H1 (cell line): ENCODE measurements at regions not wholly inside any gene's neighbourhood (a gene's known extent, or its start where the extent isn't known, plus 50 kb on each side); places are given as distances from the start of the nearest gene placed in this dataset.

Source experiments
- CEBPB ChIP-seq: IDR thresholded peaks from 2 replicates; pipeline ENCODE4 v1.6.1; 2012; ENCODE audit warnings: low read depth, low read length
- RAD21 ChIP-seq, 2 experiments: IDR thresholded peaks in 1 of 2; conservative IDR thresholded peaks in 1 of 2; 2 replicates each; pipeline ENCODE4 v1.6.1; 2011; ENCODE audit warnings: low read depth in 2 of 2, low read length in 2 of 2, improper control_type of control experiment in 1 of 2, inconsistent platforms in 1 of 2, mild to moderate bottlenecking in 1 of 2, moderate library complexity in 1 of 2
- RBBP5 ChIP-seq: IDR thresholded peaks from 2 replicates; pipeline ENCODE4 v1.7.1; 2012; ENCODE audit warnings: low read depth, mild to moderate bottlenecking, inconsistent platforms, low read length, moderate library complexity, borderline replicate concordance
- RXRA ChIP-seq: IDR thresholded peaks from 2 replicates; pipeline ENCODE4 v1.6.1; 2011; ENCODE audit warnings: low read depth, mild to moderate bottlenecking, low read length, moderate library complexity; ENCODE audit not compliant: insufficient read depth
- SIN3A ChIP-seq, 2 experiments: IDR thresholded peaks in 1 of 2; conservative IDR thresholded peaks in 1 of 2; 2 replicates each; pipeline ENCODE4 v1.6.1; 2011 to 2012; ENCODE audit warnings: low read length in 2 of 2, improper control_type of control experiment in 1 of 2, low read depth in 1 of 2, mild to moderate bottlenecking in 1 of 2
- TF ChIP-seq, protein P1 (sequence below): fragments of 300-600 bp; sonication (generic); IDR thresholded peaks from 2 replicates; pipeline ENCODE4 v1.7.1; 2012; ENCODE audit warnings: low read length, moderate library complexity, mild to moderate bottlenecking, inconsistent platforms; ENCODE audit not compliant: insufficient replicate concordance

DNA sequence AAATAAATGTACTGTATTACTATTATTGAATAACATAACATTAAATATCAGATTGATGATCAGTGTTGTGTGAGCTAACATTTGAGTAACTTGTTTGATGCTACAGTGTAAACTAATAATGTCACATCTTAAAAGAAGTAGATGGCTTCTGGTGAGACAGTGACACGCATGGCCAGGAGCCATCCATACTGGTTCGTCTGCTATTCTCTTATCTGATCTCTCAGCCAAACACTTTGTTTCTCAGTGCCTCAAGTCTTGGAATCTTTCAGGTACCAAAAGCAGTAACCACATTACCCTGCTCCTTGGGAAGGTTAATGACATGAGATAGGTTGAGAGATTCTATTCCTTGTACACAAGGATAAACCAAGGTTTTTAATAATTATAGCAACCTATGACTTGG is 198.1 kb upstream of the IGFBP7 start (continued):
- TF ChIP-seq, protein P1, sequence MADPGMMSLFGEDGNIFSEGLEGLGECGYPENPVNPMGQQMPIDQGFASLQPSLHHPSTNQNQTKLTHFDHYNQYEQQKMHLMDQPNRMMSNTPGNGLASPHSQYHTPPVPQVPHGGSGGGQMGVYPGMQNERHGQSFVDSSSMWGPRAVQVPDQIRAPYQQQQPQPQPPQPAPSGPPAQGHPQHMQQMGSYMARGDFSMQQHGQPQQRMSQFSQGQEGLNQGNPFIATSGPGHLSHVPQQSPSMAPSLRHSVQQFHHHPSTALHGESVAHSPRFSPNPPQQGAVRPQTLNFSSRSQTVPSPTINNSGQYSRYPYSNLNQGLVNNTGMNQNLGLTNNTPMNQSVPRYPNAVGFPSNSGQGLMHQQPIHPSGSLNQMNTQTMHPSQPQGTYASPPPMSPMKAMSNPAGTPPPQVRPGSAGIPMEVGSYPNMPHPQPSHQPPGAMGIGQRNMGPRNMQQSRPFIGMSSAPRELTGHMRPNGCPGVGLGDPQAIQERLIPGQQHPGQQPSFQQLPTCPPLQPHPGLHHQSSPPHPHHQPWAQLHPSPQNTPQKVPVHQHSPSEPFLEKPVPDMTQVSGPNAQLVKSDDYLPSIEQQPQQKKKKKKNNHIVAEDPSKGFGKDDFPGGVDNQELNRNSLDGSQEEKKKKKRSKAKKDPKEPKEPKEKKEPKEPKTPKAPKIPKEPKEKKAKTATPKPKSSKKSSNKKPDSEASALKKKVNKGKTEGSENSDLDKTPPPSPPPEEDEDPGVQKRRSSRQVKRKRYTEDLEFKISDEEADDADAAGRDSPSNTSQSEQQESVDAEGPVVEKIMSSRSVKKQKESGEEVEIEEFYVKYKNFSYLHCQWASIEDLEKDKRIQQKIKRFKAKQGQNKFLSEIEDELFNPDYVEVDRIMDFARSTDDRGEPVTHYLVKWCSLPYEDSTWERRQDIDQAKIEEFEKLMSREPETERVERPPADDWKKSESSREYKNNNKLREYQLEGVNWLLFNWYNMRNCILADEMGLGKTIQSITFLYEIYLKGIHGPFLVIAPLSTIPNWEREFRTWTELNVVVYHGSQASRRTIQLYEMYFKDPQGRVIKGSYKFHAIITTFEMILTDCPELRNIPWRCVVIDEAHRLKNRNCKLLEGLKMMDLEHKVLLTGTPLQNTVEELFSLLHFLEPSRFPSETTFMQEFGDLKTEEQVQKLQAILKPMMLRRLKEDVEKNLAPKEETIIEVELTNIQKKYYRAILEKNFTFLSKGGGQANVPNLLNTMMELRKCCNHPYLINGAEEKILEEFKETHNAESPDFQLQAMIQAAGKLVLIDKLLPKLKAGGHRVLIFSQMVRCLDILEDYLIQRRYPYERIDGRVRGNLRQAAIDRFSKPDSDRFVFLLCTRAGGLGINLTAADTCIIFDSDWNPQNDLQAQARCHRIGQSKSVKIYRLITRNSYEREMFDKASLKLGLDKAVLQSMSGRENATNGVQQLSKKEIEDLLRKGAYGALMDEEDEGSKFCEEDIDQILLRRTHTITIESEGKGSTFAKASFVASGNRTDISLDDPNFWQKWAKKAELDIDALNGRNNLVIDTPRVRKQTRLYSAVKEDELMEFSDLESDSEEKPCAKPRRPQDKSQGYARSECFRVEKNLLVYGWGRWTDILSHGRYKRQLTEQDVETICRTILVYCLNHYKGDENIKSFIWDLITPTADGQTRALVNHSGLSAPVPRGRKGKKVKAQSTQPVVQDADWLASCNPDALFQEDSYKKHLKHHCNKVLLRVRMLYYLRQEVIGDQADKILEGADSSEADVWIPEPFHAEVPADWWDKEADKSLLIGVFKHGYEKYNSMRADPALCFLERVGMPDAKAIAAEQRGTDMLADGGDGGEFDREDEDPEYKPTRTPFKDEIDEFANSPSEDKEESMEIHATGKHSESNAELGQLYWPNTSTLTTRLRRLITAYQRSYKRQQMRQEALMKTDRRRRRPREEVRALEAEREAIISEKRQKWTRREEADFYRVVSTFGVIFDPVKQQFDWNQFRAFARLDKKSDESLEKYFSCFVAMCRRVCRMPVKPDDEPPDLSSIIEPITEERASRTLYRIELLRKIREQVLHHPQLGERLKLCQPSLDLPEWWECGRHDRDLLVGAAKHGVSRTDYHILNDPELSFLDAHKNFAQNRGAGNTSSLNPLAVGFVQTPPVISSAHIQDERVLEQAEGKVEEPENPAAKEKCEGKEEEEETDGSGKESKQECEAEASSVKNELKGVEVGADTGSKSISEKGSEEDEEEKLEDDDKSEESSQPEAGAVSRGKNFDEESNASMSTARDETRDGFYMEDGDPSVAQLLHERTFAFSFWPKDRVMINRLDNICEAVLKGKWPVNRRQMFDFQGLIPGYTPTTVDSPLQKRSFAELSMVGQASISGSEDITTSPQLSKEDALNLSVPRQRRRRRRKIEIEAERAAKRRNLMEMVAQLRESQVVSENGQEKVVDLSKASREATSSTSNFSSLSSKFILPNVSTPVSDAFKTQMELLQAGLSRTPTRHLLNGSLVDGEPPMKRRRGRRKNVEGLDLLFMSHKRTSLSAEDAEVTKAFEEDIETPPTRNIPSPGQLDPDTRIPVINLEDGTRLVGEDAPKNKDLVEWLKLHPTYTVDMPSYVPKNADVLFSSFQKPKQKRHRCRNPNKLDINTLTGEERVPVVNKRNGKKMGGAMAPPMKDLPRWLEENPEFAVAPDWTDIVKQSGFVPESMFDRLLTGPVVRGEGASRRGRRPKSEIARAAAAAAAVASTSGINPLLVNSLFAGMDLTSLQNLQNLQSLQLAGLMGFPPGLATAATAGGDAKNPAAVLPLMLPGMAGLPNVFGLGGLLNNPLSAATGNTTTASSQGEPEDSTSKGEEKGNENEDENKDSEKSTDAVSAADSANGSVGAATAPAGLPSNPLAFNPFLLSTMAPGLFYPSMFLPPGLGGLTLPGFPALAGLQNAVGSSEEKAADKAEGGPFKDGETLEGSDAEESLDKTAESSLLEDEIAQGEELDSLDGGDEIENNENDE = no peak
- no peak for TF ChIP-seq RBBP5
- TF ChIP-seq RXRA = no peak
- TF ChIP-seq RAD21 (IDR thresholded peaks at IDR 0.05 in 1 of 2, conservative IDR thresholded peaks at IDR 0.05 in 1 of 2; ENCODE audit: low read depth in 2 of 2, low read length in 2 of 2) = no peak
- no peak for TF ChIP-seq SIN3A (conservative IDR thresholded peaks at IDR 0.05 in 1 of 2, IDR thresholded peaks at IDR 0.05 in 1 of 2; ENCODE audit: low read depth in 1 of 2, low read length in 2 of 2)
- no peak for TF ChIP-seq CEBPB
- TF ChIP-seq, all 59 proteins: peak for 0
